Hypothalamus (tissue), 51 donors: ENCODE measurements at regions not wholly inside any gene's neighbourhood (a gene's known extent, or its start where the extent isn't known, plus 50 kb on each side); places are given as distances from the start of the nearest gene placed in this dataset.
A peak's percentile ranks its signal among the peaks of the same experiment; 100 is the strongest.

Experiments used
- DNase-seq, 51 donors: peaks; one replicate each; lab custom pipeline; 2025; lab: John Stamatoyannopoulos, UW

DNA sequence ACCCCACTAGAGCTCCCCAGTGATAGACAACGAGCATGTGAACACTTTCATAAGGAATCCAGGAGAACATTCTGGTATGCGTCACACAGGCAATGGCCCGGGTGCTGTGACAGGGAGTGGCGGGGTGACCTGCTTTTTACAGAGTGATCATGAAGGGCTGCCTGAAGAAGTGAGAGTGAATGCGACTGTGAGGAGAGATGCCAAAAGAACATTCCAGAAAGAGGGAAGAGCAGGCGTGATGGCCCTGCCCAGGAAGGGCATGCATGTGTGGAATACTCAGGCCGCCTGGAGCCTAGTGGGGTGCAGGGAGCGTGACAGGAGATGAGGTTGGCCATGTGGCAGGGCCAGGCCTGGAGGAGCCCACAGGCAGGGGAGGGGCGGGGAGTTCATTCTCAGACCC lies 53.8 kb downstream of the FZD10 start:
- no peak for DNase-seq

DNA sequence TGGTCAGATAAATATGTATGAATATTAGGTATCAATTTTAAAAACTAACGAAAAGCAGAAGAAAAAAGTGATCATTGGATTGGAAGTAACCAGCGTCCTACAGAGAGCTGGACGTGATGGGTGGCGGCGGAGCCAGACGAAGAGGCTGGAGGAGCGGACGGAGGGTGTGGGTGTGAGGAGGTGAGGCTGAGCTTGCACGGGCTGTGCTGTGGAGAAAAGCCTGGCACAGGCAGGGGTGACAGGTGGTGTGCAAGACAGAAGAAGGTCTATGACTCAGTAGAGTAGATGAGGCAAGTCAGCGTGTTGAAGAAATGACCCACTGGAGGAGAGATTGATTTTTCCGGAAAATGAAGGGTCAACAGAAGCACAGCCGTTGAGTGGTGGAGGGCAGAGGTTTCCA lies 56.4 kb downstream of the FZD10 start:
- no peak for DNase-seq

DNA sequence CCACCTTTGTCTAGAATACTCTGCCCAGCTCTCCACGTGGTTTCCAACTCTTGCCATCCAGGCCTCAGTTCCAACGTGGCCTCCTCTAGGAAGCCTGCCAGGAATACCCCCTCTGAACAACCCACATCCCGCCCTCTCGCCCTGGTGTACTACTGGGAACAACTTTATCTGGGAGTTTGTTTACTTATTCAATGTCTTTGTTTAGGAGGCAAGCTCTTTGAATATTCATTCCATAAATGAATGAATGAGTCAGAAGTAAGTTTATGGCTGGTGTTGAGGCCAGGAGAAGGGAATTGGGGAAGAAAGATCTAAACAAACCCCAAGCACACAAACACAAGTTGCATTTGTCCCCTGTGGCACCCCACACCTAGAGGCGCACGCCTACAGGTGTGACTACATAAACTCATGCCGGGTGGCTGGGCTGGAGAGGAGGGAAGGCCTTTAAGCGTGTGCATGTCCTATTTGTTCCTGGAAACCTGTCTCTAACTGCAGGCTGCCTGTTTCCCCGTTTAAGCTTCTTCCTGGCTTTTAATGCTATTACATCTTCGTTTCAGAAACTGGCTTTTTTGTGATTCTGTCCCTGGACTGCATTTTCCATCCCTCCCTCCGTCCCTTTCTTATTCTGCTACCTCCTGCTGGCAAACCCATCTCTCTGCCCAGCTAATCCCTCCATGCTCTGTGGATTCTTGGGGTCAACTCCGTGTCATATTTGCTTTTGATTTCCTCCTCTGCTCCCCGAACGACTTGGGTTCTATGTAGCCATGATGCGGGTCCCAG lies 57.9 kb downstream of the FZD10 start:
- no peak for DNase-seq

DNA sequence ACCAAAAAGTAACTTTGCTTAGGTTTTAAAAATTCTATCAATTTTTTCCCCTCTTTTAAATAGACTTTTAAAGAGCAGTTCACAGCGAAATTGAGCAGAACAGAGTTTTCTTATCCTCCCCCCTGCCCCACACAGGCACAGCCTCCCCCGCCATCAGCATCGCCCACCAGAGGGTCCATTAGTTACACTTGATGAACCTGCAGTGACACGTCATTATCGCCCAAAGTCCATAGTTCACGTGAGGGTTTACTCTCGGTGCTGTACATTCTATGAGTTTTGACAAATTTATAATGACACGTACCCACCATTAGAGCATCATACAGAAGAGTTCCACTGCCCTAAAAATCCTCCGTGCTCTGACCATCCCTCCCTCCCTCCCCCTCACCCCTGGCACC lies 58.4 kb downstream of the FZD10 start:
- no peak for DNase-seq

DNA sequence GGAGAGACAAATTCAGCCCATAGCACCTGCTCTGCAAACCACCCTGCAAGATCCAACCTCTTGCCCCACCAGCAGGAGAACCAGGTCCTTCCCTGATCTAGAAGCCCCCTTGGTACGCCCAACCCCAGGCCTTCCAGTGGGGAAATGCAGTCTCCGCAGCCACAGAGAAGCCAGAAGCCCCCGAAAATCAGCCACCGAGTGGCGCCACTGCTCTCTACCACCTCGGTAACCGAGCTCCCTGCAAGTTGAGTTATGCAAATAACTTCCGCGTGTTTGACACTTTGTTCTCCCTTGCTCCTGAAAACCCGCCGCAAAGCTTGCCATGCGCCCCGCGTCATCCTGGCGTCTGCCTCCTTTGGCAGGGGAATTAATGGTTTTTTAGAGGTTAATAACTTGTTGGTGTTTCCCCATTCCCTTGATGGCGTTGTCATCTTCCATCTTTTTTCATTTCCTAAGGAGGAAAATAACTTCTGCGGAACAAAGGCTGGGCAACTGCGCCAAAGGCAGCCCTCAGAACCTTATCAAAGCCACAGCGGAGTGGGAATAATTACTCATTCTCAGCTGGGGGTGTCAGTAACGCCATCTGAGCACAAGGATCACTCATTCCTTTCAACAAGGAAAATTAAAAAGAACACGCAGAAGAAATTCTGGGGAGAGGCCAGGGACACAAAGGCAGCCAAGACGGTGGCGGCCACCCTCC lies 60.4 kb downstream of the FZD10 start:
- DNase-seq: no peak

DNA sequence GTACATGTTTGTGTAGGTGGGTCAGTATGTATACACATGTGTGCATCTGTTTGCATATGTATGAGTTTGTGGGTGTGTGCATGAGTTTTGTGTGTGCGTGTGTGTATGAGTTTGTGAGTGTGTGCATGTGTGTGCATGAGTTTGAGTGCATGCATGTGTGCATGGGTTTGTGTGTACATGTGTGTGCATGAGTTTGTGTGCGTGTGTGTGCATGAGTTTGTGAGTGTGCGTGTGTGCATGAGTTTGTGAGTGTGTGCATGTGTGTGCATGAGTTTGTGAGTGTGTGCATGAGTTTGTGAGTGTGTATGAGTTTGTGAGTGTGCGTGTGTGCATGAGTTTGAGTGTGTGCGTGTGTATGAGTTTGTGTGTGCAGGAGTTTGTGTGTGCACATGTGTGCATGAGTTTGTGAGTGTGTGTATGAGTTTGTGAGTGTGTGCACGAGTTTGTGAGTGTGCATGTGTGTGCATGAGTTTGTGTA lies 61.5 kb downstream of the FZD10 start:
- no peak for DNase-seq

DNA sequence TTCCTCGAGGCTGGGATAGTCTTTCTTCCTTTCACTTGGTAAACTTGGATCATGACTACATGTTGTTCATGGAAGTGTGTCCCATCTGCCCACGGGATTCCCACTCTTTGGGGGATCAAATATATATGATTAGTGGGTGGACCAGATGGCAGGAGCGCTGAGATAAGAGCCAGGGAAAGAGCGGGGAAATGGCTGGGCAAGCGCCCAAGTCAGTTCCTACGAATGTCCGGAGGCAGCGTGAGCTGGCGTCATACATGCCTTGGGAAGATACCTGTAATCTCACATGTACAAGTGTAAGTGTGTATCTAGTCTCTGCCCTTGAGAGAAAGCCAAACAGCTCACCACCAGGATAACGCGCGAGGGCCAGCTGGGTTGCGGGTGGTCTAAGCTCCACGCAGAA lies 62.3 kb downstream of the FZD10 start:
- peak in 1 of 51 donors; percentile 30 for DNase-seq

DNA sequence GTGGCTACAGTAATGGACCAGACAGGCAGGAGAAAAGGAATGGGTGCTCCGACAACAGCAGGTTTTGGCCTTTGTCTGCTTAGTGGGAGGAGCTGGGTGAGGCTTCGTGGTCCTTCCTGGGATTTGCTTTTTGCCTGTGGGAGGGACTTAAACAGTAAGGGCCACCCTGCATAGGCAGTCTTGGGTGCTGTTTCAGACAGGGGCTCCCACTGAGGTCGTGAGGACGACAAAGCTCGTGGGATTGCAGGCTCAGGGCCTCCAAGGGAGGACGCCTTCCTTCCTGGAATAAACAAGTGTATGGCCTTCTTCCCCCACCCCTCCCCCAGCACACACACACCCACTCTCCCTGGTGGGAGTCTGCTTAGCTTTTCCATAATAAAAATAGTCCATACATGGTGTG lies 63.1 kb downstream of the FZD10 start:
- no peak for DNase-seq

DNA sequence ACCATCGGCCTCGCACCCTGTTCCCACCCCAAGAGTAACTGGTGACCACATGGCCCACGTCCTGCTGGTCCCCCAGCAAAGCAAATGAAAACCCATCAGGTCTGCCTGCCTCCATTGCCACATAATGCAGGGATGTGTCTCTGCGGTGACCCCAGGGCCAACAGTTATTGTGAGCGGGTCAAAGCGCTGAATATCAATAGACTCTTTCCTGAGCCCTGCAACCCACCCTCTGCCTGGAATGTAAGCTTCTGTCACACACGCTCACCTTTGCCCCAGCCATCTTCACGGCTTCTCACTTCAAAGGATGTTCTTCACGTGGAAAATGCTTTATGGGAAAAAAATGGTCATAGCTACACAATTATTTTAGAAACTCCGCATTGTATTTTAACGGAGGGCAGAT lies 63.9 kb downstream of the FZD10 start:
- DNase-seq: no peak

DNA sequence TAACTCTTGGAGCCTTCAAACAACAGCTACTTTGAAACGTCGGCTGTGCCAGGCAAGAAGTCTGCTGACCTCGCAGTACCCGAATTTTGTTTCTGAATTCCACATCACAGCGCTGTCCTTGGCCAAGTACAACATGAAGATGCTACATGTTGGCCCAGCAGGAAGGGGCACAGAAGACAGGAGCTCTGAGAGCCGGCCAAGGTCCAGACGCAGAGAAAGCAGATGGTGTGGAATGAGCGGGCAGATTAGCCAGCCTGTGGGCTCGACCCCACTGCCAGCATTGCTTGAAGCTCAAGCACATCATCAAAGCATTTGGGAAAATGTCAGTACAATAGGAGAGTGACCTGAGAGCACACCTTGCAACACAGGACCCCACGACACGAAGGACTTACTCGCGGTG lies 64.5 kb downstream of the FZD10 start:
- no peak for DNase-seq

DNA sequence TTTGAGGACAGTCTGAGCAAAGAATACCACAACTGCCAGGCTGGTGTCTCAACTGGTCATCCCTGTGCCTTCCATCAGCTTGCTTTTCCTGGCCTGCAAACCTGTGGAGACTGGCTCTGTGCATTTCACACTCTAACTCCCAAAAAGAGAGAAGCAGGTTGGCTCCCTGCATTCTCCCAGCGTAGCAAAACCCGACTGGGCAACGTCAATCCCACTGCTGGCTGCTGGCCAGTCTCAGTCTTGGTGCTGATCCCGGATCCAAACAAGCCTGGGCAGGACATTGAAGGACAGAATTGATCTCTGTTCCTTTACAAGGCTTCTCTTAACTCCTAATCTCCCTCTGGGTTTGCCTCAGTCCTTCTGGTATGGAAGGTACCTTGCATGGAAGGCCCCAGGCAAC lies 65.4 kb downstream of the FZD10 start:
- peak in 16 of 51 donors; percentile 2 to 33 (median 10) for DNase-seq

DNA sequence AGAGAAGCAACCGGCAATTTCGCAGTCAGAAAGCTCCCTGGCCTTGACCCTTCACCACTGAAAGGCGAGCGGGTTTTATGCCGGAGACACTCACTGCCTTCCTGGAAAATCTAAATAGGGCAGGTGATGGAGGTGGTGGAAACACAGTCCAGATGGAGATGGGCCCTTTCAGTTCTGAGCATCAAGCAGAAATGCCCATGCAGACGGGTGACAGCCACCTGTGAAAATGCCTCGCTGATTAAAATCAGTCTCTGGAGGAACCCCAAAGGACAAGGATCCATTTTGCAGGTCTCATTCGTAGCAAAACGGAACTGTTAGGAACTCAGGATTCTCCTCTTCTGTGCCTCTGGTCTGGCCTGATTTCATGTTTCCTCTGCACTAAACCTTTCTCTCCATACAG lies 74.2 kb downstream of the FZD10 start:
- DNase-seq: no peak

DNA sequence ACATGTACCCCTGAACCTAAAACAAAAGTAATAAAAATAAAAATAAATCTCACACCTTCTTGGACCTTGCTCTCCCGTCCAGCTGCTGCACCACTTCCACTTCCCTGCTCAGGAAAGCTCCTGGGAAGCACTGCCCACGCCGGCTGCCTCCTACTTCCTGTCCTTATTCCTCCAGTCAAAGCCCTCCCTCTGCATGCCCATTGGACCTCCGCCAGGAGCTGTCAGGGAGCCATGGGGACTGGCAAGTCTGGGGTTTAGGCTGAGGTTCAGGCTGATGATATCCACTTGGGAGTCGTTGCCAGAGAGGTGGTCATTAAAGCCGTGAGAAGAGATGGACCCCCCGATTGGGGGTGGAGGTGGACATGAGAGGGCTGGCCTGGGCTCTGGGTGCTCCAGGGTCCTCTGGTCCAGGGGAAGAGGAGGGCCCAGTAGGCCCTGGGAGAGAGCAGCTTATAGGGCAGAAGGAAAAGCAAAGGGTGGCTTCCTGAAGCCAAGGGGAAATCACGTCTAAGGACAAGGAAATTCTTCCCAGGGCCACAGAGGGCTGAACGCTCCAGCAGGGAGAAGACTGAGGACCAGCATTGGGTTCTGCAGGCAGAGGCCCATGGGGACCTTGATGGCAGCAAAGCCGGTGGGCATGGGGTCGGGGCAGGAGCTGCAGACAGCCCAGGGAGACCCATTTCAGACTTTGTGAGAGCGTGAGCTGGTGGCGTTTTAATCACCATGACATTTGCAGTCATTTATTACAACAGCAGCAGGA lies 78.7 kb downstream of the FZD10 start:
- no peak for DNase-seq

DNA sequence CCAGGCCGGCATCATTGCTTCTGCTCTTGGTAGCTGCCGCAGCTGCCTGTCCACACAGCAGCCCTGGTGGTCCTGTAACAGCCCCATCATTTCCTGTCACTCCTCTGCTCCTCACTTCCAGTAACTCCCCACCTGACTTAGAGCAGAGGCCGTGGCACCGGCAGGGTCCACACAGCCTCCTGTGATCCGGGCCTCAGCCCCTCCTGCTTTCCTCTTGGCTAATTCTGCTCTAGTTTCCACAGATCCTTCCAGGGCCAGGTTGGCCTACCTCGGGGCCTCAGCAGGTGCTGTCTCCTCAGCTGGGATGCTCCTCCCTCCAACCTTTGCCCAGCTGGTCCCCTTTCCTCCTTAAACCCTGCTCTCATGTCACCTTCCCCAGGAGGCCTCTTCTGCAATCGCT lies 80.2 kb downstream of the FZD10 start:
- DNase-seq: no peak

DNA sequence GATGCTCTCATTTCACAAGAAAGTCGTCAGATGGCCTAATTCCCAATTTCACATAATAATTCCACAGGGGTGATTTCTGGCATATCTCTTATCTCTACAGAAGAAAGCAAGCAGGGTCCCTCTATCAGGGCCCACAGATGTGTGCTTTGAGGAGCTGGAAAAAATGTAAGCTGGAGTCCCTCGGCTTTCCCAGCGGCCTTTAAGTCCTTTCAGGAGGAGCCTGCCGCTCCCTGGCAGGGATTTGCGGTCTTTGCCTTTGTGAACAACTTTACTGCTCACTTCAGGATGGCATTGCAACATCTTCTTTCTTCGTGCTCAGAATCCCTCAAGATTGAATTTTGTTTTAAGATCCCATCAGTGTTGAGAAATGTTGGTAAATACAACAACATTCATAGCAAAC lies 83.0 kb downstream of the FZD10 start:
- DNase-seq: no peak

DNA sequence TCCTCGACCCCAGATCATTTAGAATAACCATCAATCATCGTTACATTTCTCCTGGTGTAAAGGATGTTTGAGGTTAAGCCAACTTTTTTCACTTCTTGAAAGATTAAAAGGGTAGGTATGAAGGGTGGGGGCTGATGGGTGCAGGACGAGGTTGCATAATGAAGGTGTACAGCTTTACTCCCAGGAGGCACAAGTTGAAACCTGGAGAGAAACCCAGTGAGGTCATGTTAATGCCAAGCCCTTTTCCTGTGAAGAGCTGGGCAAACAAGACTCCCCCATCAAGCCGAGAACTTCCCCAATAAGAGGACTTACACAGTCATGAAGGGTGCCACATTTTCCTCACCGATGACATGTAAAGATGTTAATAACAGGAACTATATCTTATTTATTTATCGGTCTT lies 84.3 kb downstream of the FZD10 start:
- DNase-seq: no peak

DNA sequence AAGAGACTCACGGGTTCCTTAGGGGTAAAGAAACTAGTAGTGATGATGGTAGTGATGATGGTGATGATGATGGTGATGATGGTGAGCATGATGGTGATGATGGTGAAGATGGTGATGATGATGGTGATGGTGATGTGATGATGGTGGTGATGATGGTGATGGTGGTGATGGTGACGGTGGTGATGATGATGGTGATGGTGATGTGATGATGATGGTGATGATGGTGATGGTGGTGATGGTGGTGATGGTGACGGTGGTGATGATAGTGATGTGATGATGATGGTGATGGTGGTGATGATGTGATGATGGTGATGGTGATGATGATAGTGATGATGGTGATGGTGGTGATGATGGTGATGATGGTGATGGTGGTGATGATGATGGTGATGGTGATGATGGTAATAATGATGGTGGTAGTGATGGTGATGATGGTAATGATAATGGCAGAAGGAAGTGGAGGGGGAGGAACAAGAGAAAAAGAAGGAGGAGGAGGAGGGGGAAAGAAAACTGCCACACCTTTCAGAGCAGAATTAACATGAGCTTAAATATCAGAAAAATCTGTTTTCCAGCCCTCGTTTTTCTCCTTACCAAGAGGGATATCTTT lies 85.5 kb downstream of the FZD10 start:
- no peak for DNase-seq

DNA sequence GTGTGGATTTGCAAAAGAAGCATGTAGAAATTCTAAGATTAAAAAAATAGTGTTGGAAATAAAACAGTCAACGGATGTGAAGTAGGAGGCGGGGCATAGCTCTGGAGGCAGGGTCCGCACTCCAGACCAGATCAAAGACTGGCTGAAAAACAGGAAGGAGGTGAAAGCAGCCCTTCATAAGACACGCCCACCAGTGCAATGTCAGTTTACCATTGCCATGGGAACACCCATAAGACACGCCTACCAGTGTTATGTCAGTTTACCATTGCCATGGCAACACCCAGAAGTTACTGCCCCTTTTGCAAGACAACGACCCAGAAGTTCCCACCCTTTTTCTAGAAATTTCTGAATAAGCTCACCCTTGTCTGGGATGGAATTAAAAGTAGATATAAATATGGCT lies 87.1 kb downstream of the FZD10 start:
- no peak for DNase-seq

DNA sequence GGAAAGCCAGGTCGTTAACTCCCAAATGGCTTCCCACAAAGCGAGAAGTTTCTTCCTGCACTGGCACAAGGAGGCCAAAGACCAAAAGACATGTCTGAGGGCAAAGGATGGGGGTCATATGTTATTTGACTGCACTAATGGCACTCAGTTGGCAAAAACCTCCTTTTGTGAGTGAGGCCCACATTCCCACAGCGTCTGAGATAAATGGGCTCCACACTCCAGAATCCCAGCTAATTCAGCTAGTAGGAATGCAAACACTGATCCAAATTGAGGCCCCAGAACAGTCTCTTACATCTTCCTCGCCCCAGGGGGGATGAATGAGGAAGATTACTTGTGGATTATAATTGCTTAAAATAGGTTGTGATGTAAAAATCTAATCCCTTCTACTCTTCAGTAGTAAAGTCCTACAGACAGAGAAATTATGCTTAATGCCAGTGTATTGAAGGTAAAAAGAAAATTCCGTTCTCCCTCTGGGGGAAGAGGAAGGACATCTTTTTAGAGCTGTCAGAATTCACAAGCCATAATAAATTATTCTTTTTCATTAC lies 86.4 kb upstream of the PIWIL1 start:
- no peak for DNase-seq

DNA sequence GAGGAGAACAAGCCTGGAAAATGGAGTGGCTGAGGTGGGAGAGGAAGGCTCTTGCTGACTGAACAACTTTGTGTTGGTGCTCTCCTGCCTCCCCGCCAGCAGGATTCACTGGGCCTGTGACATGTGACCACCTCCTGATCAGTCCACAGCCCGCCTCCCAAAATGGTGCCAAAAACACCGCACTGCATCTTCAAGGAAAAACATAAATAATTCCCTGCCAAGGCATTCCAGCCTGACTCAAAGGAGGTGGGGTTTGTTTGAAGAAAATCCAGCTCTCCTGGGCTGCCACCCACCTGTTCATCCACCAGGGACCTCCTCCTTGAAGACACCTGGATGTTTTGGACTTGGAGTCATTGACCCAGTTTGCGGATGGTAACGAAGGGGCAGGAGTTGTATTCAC lies 83.8 kb upstream of the PIWIL1 start:
- DNase-seq: no peak
